Neural cell (in vitro differentiated cells): ENCODE measurements at regions not wholly inside any gene's neighbourhood (a gene's known extent, or its start where the extent isn't known, plus 50 kb on each side); places are given as distances from the start of the nearest gene placed in this dataset.

Experiments
- H2AFZ ChIP-seq: fragments of 200-600, 300-800 bp; sonication (generic), shearing (Covaris generic); 2 replicates; pipeline ENCODE4 v1.6.0; 2014; ENCODE audit warnings: low read depth, mild to moderate bottlenecking, antibody characterized with exemption, low read length, moderate library complexity
- H3F3A ChIP-seq: fragments of 200-600 bp; shearing (Covaris generic); 2 replicates; pipeline ENCODE4 v1.6.1; 2016; ENCODE audit warnings: mild to moderate bottlenecking, moderate library complexity, mixed read lengths, antibody characterized with exemption, low read length; ENCODE audit not compliant: insufficient read depth, poor library complexity, severe bottlenecking
- H3K27ac ChIP-seq: fragments of 200-600, 300-800 bp; sonication (generic), shearing (Covaris generic); 2 replicates; pipeline ENCODE4 v1.5.1; 2014; ENCODE audit warnings: mild to moderate bottlenecking, low read length, moderate library complexity
- H3K27me3 ChIP-seq: fragments of 300-800, 200-600 bp; sonication (generic), shearing (Covaris generic); 2 replicates; pipeline ENCODE4 v1.6.0; 2014; ENCODE audit warnings: mild to moderate bottlenecking, low read depth, low read length, moderate library complexity; ENCODE audit not compliant: insufficient read depth
- H3K36me3 ChIP-seq: fragments of 300-800, 200-600 bp; sonication (generic), shearing (Covaris generic); 2 replicates; pipeline ENCODE4 v1.5.1; 2014; ENCODE audit warnings: mild to moderate bottlenecking, antibody characterized with exemption, low read length, moderate library complexity; ENCODE audit not compliant: insufficient read depth
- H3K4me2 ChIP-seq: fragments of 300-800, 200-600 bp; sonication (generic), shearing (Covaris generic); 2 replicates; pipeline ENCODE4 v1.6.0; 2014; ENCODE audit warnings: mild to moderate bottlenecking, low read length
- H3K4me3 ChIP-seq: fragments of 300-800, 200-600 bp; sonication (generic), shearing (Covaris generic); 2 replicates; pipeline ENCODE4 v1.5.1; 2014; ENCODE audit warnings: mild to moderate bottlenecking, low read length, moderate library complexity
- H3K79me2 ChIP-seq: fragments of 200-600 bp; shearing (Covaris generic); replicated peaks from 2 replicates; pipeline ENCODE4 v1.6.0; 2014; ENCODE audit warnings: mild to moderate bottlenecking, low read length, moderate library complexity; ENCODE audit not compliant: insufficient read depth
- H3K9ac ChIP-seq: fragments of 300-800, 200-600 bp; sonication (generic), shearing (Covaris generic); 2 replicates; pipeline ENCODE4 v1.6.1; 2016; ENCODE audit warnings: mild to moderate bottlenecking, low read length, mixed read lengths
- H3K9me2 ChIP-seq: fragments of 200-600 bp; shearing (Covaris generic); 2 replicates; pipeline ENCODE4 v1.6.1; 2016; ENCODE audit warnings: mild to moderate bottlenecking, low read length, mixed read lengths; ENCODE audit not compliant: insufficient read depth
- H3K9me3 ChIP-seq: fragments of 200-600, 300-800 bp; sonication (generic), shearing (Covaris generic); 2 replicates; pipeline ENCODE4 v1.6.1; 2016; ENCODE audit warnings: mild to moderate bottlenecking, mixed run types, low read length, moderate library complexity, mixed read lengths
- H4K20me1 ChIP-seq: fragments of 200-600 bp; shearing (Covaris generic); 2 replicates; pipeline ENCODE4 v1.6.1; 2016; ENCODE audit warnings: mild to moderate bottlenecking, mixed run types; ENCODE audit not compliant: insufficient read depth
- EP300 ChIP-seq: fragments of 450-650 bp; conservative IDR thresholded peaks from 2 replicates; pipeline ENCODE4 v1.6.1; 2014; ENCODE audit warnings: antibody characterized with exemption, mild to moderate bottlenecking, moderate library complexity; ENCODE audit not compliant: poor library complexity, severe bottlenecking
- EZH2 ChIP-seq: fragments of 200-600, 300-800 bp; shearing (Covaris generic), sonication (generic); IDR thresholded peaks from 2 replicates; pipeline ENCODE4 v1.6.1; 2014; ENCODE audit warnings: antibody characterized with exemption, low read length, borderline replicate concordance, mild to moderate bottlenecking; ENCODE audit not compliant: insufficient read depth, poor library complexity, severe bottlenecking
- MXI1 ChIP-seq: fragments of 450-650 bp; conservative IDR thresholded peaks from 2 replicates; pipeline ENCODE4 v1.6.1; 2014; ENCODE audit warnings: antibody characterized with exemption, mild to moderate bottlenecking; ENCODE audit not compliant: poor library complexity, severe bottlenecking
- POLR2AphosphoS5 ChIP-seq: IDR thresholded peaks from 2 replicates; pipeline ENCODE4 v1.6.1; 2012
- RAD21 ChIP-seq: fragments of 450-650 bp; conservative IDR thresholded peaks from 2 replicates; pipeline ENCODE4 v1.6.1; 2014; ENCODE audit warnings: antibody characterized with exemption, mild to moderate bottlenecking, moderate library complexity
- SMC3 ChIP-seq: fragments of 450-650 bp; conservative IDR thresholded peaks from 2 replicates; pipeline ENCODE4 v1.6.1; 2014; ENCODE audit warnings: antibody characterized with exemption, mild to moderate bottlenecking, moderate library complexity; ENCODE audit not compliant: poor library complexity
- TAF1 ChIP-seq: IDR thresholded peaks from 2 replicates; pipeline ENCODE4 v1.6.1; 2012; ENCODE audit warnings: low read depth
- TF ChIP-seq, protein P1 (sequence below): IDR thresholded peaks from 2 replicates; pipeline ENCODE4 v1.6.1; 2012; ENCODE audit warnings: borderline replicate concordance
- TF ChIP-seq, protein P2 (sequence below): fragments of 450-650 bp; IDR thresholded peaks from 2 replicates; pipeline ENCODE4 v1.5.1; 2014; ENCODE audit warnings: antibody characterized with exemption, mild to moderate bottlenecking, moderate library complexity; ENCODE audit not compliant: poor library complexity, severe bottlenecking

DNA sequence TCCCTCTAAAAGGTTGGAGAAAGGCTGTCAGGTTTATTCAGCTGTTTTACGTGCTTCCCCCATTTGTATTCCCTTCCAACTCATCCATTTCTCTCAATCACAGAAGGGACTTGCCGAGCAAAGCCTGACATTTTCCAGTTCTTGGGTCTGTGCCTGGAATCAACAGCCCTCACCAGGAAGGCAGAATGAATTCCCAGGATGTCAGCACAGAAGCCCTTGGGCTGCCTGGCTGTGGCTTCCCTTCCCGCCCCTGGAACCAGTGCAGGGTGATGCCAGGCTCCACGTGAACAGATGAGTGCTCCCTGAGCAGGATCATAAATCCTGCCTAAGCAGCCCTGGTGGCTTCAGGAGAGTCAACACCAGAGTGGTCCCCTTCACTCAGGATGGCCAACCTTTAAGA lies 86.1 kb upstream of the CD83 start:
- Histone ChIP-seq H3K36me3 (no peaks in the 10 kb centered on the region), H3K27ac (no peak overlapping the region), H4K20me1 (no peaks in the 10 kb centered on the region), H3K79me2 (no peaks in the 10 kb centered on the region), H3K4me2 (no peak overlapping the region), H2AFZ (no peak overlapping the region), H3K4me3 (no peak overlapping the region), H3F3A (no peaks in the 10 kb centered on the region), H3K9me3 (no peaks in the 10 kb centered on the region), H3K9me2 (no peaks in the 10 kb centered on the region), H3K9ac (no peak overlapping the region), H3K27me3 (no peaks in the 10 kb centered on the region)
- TF ChIP-seq MXI1 (no peak), EZH2 (no peak), TAF1 (no peak), RAD21 (no peak), EP300 (no peak), POLR2AphosphoS5 (no peak), SMC3 (no peak)
- TF ChIP-seq, protein P1, sequence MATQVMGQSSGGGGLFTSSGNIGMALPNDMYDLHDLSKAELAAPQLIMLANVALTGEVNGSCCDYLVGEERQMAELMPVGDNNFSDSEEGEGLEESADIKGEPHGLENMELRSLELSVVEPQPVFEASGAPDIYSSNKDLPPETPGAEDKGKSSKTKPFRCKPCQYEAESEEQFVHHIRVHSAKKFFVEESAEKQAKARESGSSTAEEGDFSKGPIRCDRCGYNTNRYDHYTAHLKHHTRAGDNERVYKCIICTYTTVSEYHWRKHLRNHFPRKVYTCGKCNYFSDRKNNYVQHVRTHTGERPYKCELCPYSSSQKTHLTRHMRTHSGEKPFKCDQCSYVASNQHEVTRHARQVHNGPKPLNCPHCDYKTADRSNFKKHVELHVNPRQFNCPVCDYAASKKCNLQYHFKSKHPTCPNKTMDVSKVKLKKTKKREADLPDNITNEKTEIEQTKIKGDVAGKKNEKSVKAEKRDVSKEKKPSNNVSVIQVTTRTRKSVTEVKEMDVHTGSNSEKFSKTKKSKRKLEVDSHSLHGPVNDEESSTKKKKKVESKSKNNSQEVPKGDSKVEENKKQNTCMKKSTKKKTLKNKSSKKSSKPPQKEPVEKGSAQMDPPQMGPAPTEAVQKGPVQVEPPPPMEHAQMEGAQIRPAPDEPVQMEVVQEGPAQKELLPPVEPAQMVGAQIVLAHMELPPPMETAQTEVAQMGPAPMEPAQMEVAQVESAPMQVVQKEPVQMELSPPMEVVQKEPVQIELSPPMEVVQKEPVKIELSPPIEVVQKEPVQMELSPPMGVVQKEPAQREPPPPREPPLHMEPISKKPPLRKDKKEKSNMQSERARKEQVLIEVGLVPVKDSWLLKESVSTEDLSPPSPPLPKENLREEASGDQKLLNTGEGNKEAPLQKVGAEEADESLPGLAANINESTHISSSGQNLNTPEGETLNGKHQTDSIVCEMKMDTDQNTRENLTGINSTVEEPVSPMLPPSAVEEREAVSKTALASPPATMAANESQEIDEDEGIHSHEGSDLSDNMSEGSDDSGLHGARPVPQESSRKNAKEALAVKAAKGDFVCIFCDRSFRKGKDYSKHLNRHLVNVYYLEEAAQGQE: no peak
- TF ChIP-seq, protein P2, sequence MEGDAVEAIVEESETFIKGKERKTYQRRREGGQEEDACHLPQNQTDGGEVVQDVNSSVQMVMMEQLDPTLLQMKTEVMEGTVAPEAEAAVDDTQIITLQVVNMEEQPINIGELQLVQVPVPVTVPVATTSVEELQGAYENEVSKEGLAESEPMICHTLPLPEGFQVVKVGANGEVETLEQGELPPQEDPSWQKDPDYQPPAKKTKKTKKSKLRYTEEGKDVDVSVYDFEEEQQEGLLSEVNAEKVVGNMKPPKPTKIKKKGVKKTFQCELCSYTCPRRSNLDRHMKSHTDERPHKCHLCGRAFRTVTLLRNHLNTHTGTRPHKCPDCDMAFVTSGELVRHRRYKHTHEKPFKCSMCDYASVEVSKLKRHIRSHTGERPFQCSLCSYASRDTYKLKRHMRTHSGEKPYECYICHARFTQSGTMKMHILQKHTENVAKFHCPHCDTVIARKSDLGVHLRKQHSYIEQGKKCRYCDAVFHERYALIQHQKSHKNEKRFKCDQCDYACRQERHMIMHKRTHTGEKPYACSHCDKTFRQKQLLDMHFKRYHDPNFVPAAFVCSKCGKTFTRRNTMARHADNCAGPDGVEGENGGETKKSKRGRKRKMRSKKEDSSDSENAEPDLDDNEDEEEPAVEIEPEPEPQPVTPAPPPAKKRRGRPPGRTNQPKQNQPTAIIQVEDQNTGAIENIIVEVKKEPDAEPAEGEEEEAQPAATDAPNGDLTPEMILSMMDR: no peak

DNA sequence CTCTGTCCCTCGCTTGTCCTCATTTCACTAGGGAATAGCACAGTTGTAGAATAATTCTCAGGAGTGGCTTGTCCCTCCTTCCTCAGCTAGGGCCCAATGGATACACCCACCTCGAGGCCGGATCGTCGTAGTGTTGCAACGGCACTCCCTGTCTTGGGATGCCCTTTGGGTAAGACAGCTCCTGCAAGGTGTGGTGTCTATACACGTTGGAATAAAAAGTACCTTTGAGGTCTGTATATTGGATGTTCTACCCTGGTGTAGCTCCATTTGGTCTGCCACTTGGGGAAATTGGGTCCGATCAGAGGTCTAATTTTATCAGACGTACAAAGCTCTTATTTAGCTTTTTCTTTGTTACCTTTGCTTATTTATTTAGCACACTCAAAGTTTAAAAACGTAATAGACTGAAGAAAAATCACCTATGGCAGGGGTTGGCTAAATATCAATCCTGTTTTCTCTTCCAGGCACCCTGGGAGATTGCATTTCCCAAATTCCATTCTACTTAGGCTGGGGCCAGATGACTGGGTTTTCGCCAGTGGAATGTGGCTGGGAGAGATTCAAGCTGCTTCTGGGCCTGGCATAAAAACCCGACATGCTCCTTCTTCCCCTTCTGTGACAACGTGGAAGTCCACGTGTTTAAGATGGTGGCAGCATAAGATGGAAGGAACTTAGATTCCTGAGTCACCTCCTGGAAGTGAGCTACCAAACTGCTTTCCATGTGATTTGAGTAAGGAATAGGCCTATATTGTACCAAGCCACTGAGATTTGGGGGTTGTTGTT lies 82.3 kb upstream of the CD83 start:
- TF ChIP-seq SMC3: no peak
- Histone ChIP-seq H3K9me3 (no peaks in the 10 kb centered on the region), H3K79me2 (no peaks in the 10 kb centered on the region), H4K20me1 (no peaks in the 10 kb centered on the region), H3F3A (no peaks in the 10 kb centered on the region), H3K9me2 (no peaks in the 10 kb centered on the region), H2AFZ (no peak overlapping the region), H3K36me3 (no peaks in the 10 kb centered on the region), H3K27me3 (no peaks in the 10 kb centered on the region), H3K4me2 (no peak overlapping the region), H3K9ac (no peak overlapping the region), H3K4me3 (no peak overlapping the region), H3K27ac (no peak overlapping the region)
